ENCODE measurements at regions not wholly inside any gene's neighbourhood (a gene's known extent, or its start where the extent isn't known, plus 50 kb on each side); places are given as distances from the start of the nearest gene placed in this dataset.

DNA sequence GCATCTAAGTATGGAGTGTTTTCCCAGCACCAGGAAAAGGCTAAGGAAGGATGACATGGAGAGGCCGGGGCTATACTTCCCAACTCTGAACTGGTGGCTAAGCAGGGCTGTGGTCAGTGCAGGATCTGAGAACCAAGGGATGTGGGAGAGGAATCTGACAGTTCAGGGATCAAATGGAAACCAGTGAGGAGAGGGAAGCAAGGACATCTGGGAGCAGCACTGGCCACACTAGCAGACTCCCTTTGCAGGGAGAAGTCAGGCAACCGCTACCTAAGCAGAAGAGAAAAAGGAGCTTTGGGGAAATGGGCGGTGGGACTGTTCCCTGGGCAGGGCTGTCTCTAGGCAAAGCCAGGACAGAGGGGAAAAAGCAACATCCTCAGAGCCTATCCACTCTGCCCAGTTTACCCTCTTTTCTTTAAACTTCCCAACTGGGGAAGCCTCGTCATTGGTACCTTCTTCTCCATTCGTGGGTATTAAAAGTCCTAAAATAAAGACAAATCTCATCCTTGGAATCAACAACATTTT lies 105.8 kb upstream of the MEIS1 start:
- H3K4me3 ChIP-seq (ENCODE audit: low read depth, low read length) = no peak overlapping the region
- DNase-seq (ENCODE audit: low read depth) = no peak
- TF ChIP-seq, protein P1, sequence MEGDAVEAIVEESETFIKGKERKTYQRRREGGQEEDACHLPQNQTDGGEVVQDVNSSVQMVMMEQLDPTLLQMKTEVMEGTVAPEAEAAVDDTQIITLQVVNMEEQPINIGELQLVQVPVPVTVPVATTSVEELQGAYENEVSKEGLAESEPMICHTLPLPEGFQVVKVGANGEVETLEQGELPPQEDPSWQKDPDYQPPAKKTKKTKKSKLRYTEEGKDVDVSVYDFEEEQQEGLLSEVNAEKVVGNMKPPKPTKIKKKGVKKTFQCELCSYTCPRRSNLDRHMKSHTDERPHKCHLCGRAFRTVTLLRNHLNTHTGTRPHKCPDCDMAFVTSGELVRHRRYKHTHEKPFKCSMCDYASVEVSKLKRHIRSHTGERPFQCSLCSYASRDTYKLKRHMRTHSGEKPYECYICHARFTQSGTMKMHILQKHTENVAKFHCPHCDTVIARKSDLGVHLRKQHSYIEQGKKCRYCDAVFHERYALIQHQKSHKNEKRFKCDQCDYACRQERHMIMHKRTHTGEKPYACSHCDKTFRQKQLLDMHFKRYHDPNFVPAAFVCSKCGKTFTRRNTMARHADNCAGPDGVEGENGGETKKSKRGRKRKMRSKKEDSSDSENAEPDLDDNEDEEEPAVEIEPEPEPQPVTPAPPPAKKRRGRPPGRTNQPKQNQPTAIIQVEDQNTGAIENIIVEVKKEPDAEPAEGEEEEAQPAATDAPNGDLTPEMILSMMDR (IDR thresholded peaks at IDR 0.05; ENCODE audit: control insufficient read depth, extremely low read depth, insufficient read depth) = no peak

- TF ChIP-seq, protein P1 (IDR thresholded peaks at IDR 0.05; ENCODE audit: control insufficient read depth, extremely low read depth, insufficient read depth) = no peak
- DNase-seq (ENCODE audit: low read depth) = no peak
- no peak overlapping the region for H3K4me3 ChIP-seq (ENCODE audit: low read depth, low read length)
Observed at GRCh38 chr2:66327066-66327740, 107.7 kb upstream of the MEIS1 start.

- DNase-seq (ENCODE audit: low read depth) = no peak
- no peak overlapping the region for H3K4me3 ChIP-seq (ENCODE audit: low read depth, low read length)
- TF ChIP-seq, protein P1 (IDR thresholded peaks at IDR 0.05; ENCODE audit: control insufficient read depth, extremely low read depth, insufficient read depth) = no peak
Observed at GRCh38 chr2:66324909-66325528, 109.9 kb upstream of the MEIS1 start.

DNA sequence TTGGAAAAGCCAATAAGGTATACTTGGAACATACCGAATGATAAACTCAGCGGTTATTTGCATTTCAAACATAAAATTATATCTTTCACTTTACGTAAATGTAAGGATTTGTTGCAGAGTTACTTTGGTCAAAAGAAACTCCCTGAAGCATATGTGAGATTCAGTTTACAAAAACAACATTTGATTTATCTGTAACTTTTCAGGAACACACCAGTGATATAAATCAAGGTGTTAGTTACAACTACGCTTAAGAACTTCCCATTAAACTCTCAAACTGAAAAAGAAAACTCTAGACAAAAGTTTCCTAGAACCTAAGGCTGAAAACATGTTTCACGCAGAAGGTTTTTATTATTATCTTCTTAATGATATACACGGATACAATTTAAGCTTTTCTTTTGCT lies 110.6 kb upstream of the MEIS1 start:
- no peak overlapping the region for H3K4me3 ChIP-seq (ENCODE audit: low read depth, low read length)
- TF ChIP-seq, protein P1 (IDR thresholded peaks at IDR 0.05; ENCODE audit: control insufficient read depth, extremely low read depth, insufficient read depth) = no peak
- no peak for DNase-seq (ENCODE audit: low read depth)

DNA sequence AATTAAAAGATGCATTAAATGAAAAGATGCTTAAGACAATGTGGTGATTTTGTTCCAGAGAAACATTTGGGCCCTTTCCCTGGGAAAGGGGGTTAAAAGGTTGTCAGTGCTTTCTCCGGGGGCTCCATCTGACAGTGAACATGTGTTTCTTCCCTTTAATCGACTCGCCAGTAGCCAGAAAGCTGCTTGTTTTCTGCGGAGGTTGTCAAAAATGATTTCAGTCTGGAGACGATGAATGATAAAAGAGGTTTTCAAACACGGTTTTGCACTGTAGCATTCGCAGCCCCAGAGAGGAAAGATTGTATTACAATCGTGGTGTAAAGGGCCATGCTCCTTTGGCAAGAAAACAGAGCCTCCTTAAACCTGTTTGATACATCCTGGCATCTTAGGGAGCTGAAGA lies 111.5 kb upstream of the MEIS1 start:
- no peak for DNase-seq (ENCODE audit: low read depth)
- TF ChIP-seq, protein P1 (IDR thresholded peaks at IDR 0.05; ENCODE audit: control insufficient read depth, extremely low read depth, insufficient read depth) = no peak
- no peak overlapping the region for H3K4me3 ChIP-seq (ENCODE audit: low read depth, low read length)

DNA sequence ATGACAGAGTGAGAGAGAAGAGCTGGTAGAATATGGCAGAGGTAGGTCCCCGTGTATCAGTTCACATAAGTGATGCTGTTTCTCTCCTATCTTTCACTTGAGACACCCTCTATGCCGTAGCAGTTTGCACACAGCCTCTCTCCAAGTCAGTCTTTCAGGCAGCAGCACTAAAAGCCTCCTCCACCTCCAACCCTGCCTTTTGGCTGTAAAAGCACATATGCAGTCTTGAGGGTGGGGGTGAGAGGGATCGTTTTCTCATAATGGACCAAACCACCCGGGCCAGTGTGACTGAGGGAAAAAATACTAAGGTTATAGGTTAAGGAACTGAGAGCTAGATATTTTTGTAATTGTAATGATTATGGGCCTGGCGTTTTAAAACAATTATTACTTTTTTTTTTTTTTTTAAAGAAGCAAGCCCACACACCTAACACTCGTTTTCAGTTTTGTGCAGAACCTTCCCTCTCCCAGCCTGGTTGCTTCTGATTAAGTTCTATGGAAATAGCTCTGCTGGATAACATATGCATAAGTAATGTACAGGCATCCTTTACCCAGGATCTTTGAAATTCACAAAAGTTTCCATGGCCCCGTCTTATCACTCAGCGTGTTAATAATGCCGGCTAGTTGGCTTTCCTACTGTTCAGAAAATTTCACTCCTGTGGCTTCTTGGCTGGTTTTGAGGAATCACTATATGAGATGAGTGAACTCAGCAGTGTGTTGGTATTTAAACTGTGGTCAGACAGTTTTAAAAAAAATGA lies 112.2 kb upstream of the MEIS1 start:
- no peak for DNase-seq (ENCODE audit: low read depth)
- no peak overlapping the region for H3K4me3 ChIP-seq (ENCODE audit: low read depth, low read length)
- TF ChIP-seq, protein P1 (IDR thresholded peaks at IDR 0.05; ENCODE audit: control insufficient read depth, extremely low read depth, insufficient read depth) = no peak

All from LNCaP clone FGC (cell line).